Mucosa of descending colon (tissue), 3 donors: ENCODE measurements at regions not wholly inside any gene's neighbourhood (a gene's known extent, or its start where the extent isn't known, plus 50 kb on each side); places are given as distances from the start of the nearest gene placed in this dataset. TPM values are rescaled to one million over a fixed set of nuclear protein-coding genes. Genes with fewer than 3 reads are reported as not detected.
"Not testable (repeated sequence)": the region's sequence is repeated elsewhere in the genome, so short reads cannot be mapped to it uniquely, and the experiment has no call there.

ENCODE experiments used
- ATAC-seq: fragments of 200-7000 bp; cut with Tn5 transposase; one replicate; pipeline ENCODE4 v1.9.1; 2020; ENCODE audit warnings: mild to moderate bottlenecking, moderate library complexity
- DNase-seq, 3 donors: peaks; one replicate each; pipeline ENCODE4 v3.0.0-alpha.2; 2020
- H3K36me3 ChIP-seq: fragments of 200-600 bp; one replicate; pipeline ENCODE4 v1.8.0; 2021; ENCODE audit warnings: low read depth, mild to moderate bottlenecking
- H3K4me1 ChIP-seq: fragments of 200-600 bp; one replicate; pipeline ENCODE4 v1.8.0; 2021; ENCODE audit warnings: low read depth, mild to moderate bottlenecking
- H3K4me3 ChIP-seq: fragments of 200-600 bp; one replicate; pipeline ENCODE4 v1.8.0; 2021; ENCODE audit warnings: mild to moderate bottlenecking
- H3K9me3 ChIP-seq: fragments of 200-600 bp; one replicate; pipeline ENCODE4 v1.8.0; 2021; ENCODE audit warnings: mild to moderate bottlenecking
- intact Hi-C, 2 donors: fragments of 100-400 bp; cut with DNase I in 1 of 2; cut with micrococcal nuclease in 1 of 2; formaldehyde crosslinking; loops; one replicate each; pipeline versions ENCODE4 v1.11.0 to v1.11.1; 2022; cut with DNase I, micrococcal nuclease
- microRNA-seq: library from miRNA; unstranded; fragments of <30 nt; microRNA quantifications from one replicate; pipeline ENCODE4, GENCODE V29; 2019
- TF ChIP-seq, protein P1 (sequence below): fragments of 200-600 bp; IDR thresholded peaks from one replicate; pipeline ENCODE4 v1.8.0; 2022; ENCODE audit warnings: antibody characterized with exemption, mild to moderate bottlenecking
- donor health status: DM: no; HTN: no; CAD: no; lungs with moderate emphysema.
- donor health status: DM: no; HTN: no; CAD: no.
- donor health status: DM: no; HTN: yes; CAD: no.

DNA sequence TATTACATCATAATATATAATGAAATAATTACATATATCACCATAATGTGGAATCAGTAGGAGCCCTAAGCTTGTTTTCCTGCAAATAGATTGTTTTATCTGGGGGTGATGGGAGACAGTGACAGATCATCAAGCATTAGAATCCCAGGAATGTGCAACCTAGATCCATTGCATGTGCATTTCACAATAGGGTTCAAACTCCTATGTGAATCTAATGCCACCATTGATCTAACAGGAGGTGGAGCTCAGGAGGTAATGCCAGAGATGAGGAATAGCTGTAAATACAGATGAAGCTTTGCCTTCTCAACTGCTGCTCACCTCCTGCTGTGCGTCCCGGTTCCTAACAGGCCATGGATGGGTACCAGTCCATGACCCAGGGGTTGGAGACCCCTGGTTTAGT is 63.8 kb upstream of the CHORDC1 start:
- DNase-seq (no peak), ATAC-seq (no peak)
- no peak overlapping the region for H3K4me3 ChIP-seq
- H3K9me3 ChIP-seq: no peaks in the 10 kb centered on the region
- intact Hi-C loops: no loop called here
- H3K36me3 ChIP-seq: no peaks in the 10 kb centered on the region
- H3K4me1 ChIP-seq: no peaks in the 10 kb centered on the region
- TF ChIP-seq, protein P1, sequence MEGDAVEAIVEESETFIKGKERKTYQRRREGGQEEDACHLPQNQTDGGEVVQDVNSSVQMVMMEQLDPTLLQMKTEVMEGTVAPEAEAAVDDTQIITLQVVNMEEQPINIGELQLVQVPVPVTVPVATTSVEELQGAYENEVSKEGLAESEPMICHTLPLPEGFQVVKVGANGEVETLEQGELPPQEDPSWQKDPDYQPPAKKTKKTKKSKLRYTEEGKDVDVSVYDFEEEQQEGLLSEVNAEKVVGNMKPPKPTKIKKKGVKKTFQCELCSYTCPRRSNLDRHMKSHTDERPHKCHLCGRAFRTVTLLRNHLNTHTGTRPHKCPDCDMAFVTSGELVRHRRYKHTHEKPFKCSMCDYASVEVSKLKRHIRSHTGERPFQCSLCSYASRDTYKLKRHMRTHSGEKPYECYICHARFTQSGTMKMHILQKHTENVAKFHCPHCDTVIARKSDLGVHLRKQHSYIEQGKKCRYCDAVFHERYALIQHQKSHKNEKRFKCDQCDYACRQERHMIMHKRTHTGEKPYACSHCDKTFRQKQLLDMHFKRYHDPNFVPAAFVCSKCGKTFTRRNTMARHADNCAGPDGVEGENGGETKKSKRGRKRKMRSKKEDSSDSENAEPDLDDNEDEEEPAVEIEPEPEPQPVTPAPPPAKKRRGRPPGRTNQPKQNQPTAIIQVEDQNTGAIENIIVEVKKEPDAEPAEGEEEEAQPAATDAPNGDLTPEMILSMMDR: no peak

DNA sequence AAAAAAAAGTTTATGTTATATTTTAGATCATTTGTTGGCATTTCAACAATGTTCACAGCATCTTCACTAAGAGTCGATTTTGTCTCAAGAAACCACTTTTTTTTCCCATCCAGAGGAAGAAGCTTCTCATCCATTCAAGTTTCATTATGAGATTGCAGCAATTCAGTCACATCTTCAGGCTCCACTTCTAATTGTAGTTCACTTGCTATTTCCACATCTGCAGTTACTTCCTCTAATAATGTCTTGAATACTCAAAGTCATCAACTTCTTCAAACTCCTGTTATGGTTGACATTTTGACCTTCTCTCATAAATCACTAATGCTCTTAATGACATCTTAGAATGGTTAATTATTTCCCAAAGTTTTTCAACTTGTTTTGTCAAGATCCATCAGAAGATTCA is 61.3 kb upstream of the CHORDC1 start:
- Histone ChIP-seq H3K36me3 (no peaks in the 10 kb centered on the region), H3K4me3 (no peak overlapping the region), H3K9me3 (no peaks in the 10 kb centered on the region), H3K4me1 (no peaks in the 10 kb centered on the region)
- TF ChIP-seq, protein P1: no peak
- DNase-seq (no peak), ATAC-seq (no peak)
- intact Hi-C loops: no loop called here

DNA sequence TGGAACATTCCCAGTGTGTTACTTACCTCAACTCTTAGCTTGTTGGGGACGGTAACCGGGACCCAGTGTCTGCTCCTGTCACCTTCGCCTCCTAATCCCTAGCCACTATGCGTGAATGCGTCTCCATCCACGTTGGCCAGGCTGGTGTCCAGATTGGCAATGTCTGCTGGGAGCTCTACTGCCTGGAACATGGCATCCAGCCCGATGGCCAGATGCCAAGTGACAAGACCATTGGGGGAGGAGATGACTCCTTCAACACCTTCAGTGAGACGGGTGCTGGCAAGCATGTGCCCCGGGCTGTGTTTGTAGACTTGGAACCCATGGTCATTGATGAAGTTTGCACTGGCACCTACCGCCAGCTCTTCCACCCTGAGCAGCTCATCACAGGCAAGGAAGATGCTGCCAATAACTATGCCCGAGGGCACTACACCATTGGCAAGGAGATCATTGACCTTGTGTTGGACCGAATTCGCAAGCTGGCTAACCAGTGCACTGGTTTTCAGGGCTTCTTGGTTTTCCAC is 59.8 kb upstream of the CHORDC1 start:
- H3K4me3 ChIP-seq, H3K4me1 ChIP-seq, H3K9me3 ChIP-seq, DNase-seq, H3K36me3 ChIP-seq, ATAC-seq, intact Hi-C loops: not testable (repeated sequence)

DNA sequence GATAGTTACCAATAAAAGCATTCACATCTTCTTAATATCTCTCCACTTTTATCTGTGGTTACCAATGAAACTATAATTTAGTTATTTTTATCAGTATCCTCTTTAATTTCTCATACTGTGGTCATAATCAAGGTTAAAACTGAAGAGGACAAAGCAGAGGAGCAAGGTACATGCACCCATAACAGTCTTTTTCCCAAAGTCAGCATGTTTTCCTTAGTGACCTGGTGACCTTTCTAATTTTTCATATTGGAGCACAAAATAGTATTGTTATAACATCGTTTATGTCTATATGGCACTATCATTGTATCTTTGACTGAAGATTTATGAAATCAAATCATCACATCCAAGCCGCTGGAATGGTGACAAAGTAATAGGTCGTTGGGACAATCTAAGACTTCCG is 51.5 kb upstream of the CHORDC1 start:
- Histone ChIP-seq H3K4me1 (no peaks in the 10 kb centered on the region), H3K4me3 (no peak overlapping the region), H3K9me3 (no peaks in the 10 kb centered on the region), H3K36me3 (no peaks in the 10 kb centered on the region)
- DNase-seq (no peak), ATAC-seq (no peak)
- TF ChIP-seq, protein P1: no peak
- intact Hi-C loops: no loop called here

Small RNAs in the stretch of these regions (microRNA-seq; reads per million reads assigned to microRNA genes)
- gene MIR1261 (not detected), gene MIR4490 (not detected)
